ENCODE measurements at regions not wholly inside any gene's neighbourhood (a gene's known extent, or its start where the extent isn't known, plus 50 kb on each side); places are given as distances from the start of the nearest gene placed in this dataset.

DNA sequence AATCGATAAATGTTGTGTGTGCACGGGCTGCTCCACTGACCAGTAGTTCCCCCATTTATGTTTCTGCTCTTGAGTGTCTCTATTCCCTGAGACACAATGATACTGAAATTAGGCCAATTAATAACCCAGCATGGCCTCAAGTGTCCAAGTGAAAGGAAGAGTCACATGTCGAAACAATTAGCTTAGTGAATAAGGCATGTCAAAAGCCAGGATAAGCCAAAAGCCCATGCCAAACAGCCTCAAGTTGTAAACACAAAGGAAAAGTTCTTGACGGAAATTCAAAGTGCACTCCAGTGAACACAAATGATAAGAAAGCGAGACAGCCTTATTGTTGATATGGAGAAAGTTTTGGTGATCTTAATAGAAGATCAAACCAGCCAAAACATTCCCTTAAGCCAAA is 167.1 kb upstream of the C1QTNF7 start:
- ATAC-seq: no peak
- intact Hi-C loops (cut with DNase I): no loop called here

GRCh38 chr4:15262396-15262795 is 165.4 kb upstream of the C1QTNF7 start:
- DNase-seq (no peak), ATAC-seq (no peak)
- H3K4me1 ChIP-seq: no peaks in the 10 kb centered on the region
- intact Hi-C loops (cut with DNase I): no loop called here
- no peaks in the 10 kb centered on the region for H3K36me3 ChIP-seq
- TF ChIP-seq, protein P1, sequence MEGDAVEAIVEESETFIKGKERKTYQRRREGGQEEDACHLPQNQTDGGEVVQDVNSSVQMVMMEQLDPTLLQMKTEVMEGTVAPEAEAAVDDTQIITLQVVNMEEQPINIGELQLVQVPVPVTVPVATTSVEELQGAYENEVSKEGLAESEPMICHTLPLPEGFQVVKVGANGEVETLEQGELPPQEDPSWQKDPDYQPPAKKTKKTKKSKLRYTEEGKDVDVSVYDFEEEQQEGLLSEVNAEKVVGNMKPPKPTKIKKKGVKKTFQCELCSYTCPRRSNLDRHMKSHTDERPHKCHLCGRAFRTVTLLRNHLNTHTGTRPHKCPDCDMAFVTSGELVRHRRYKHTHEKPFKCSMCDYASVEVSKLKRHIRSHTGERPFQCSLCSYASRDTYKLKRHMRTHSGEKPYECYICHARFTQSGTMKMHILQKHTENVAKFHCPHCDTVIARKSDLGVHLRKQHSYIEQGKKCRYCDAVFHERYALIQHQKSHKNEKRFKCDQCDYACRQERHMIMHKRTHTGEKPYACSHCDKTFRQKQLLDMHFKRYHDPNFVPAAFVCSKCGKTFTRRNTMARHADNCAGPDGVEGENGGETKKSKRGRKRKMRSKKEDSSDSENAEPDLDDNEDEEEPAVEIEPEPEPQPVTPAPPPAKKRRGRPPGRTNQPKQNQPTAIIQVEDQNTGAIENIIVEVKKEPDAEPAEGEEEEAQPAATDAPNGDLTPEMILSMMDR (IDR thresholded peaks at IDR 0.05): no peak
- peaks cover 0 to 10% of the 10 kb centered on the region in 2 donors for H3K9me3 ChIP-seq
- no peak overlapping the region for H3K27ac ChIP-seq
- H3K27me3 ChIP-seq: no peaks in the 10 kb centered on the region
- H3K4me3 ChIP-seq: no peak overlapping the region

More for the DNA sequence above, 167.1 kb upstream of the C1QTNF7 start:
- no peaks in the 10 kb centered on the region for H3K27me3 ChIP-seq
- no peak overlapping the region for H3K27ac ChIP-seq
- H3K36me3 ChIP-seq: no peaks in the 10 kb centered on the region
- H3K4me3 ChIP-seq: no peak overlapping the region
- H3K4me1 ChIP-seq: no peaks in the 10 kb centered on the region
- TF ChIP-seq, protein P1 (IDR thresholded peaks at IDR 0.05): no peak
- no peak for DNase-seq
- H3K9me3 ChIP-seq: peaks cover 0 to 8% of the 10 kb centered on the region in 2 donors

- Histone ChIP-seq H3K9me3 (peaks cover 0 to 21% of the 10 kb centered on the region in 2 donors), H3K36me3 (no peaks in the 10 kb centered on the region), H3K4me1 (no peaks in the 10 kb centered on the region), H3K27me3 (no peaks in the 10 kb centered on the region), H3K4me3 (no peak overlapping the region), H3K27ac (no peak overlapping the region)
- TF ChIP-seq, protein P1 (IDR thresholded peaks at IDR 0.05): no peak
- intact Hi-C loops (cut with DNase I): no loop called here
- ATAC-seq: no peak
- no peak for DNase-seq
Observed at GRCh38 chr4:15270201-15270600, 157.6 kb upstream of the C1QTNF7 start.

GRCh38 chr4:15286041-15286440 is 141.8 kb upstream of the C1QTNF7 start:
- intact Hi-C loops (cut with DNase I): no loop called here
- ATAC-seq (no peak), DNase-seq (no peak)
- Histone ChIP-seq H3K9me3 (no peaks in the 10 kb centered on the region), H3K36me3 (no peaks in the 10 kb centered on the region), H3K4me3 (no peak overlapping the region), H3K27ac (no peak overlapping the region), H3K4me1 (no peaks in the 10 kb centered on the region), H3K27me3 (no peaks in the 10 kb centered on the region)
- TF ChIP-seq, protein P1 (IDR thresholded peaks at IDR 0.05): no peak

GRCh38 chr4:15291122-15291521 is 136.7 kb upstream of the C1QTNF7 start:
- ATAC-seq (no peak), DNase-seq (no peak)
- no peaks in the 10 kb centered on the region for H3K27me3 ChIP-seq
- TF ChIP-seq, protein P1 (IDR thresholded peaks at IDR 0.05): no peak
- intact Hi-C loops (cut with DNase I): no loop called here
- no peak overlapping the region for H3K27ac ChIP-seq
- no peaks in the 10 kb centered on the region for H3K4me1 ChIP-seq
- no peaks in the 10 kb centered on the region for H3K9me3 ChIP-seq
- H3K36me3 ChIP-seq: no peaks in the 10 kb centered on the region
- H3K4me3 ChIP-seq: no peak overlapping the region

Data from left lung (tissue), 4 donors.